ENCODE measurements at regions not wholly inside any gene's neighbourhood (a gene's known extent, or its start where the extent isn't known, plus 50 kb on each side); places are given as distances from the start of the nearest gene placed in this dataset.
"Not testable (repeated sequence)": the region's sequence is repeated elsewhere in the genome, so short reads cannot be mapped to it uniquely, and the experiment has no call there.

GRCh38 chr2:89828961-89829631 is 1137.6 kb downstream of the RPIA start:
- H3K9me3 ChIP-seq: peaks cover 0 to 22% (median 19%) of the 10 kb centered on the region in 4 donors
- H3K27ac ChIP-seq; H3K4me1 ChIP-seq; H3K27me3 ChIP-seq; DNase-seq; H3K36me3 ChIP-seq; H3K4me3 ChIP-seq; intact Hi-C loops (cut with DNase I; ENCODE audit: low total_unique reads): not testable (repeated sequence)
- 55 to 64% (median 57%) methylated on average over 8 of the region's 8 CpGs for WGBS, 5 donors

GRCh38 chr2:89829828-89830227 is 1138.4 kb downstream of the RPIA start:
- no peak overlapping the region for H3K4me3 ChIP-seq
- 70 to 80% (median 74%) methylated on average over 6 of the region's 6 CpGs for WGBS, 5 donors
- intact Hi-C loops (cut with DNase I; ENCODE audit: low total_unique reads): no loop called here
- H3K4me1 ChIP-seq: no peaks in the 10 kb centered on the region
- TF ChIP-seq EP300 (IDR thresholded peaks at IDR 0.05): no peak
- TF ChIP-seq POLR2AphosphoS5 (IDR thresholded peaks at IDR 0.05): no peak
- no peak for TF ChIP-seq POLR2A (IDR thresholded peaks at IDR 0.05)
- TF ChIP-seq CTCF (IDR thresholded peaks at IDR 0.05): no peak
- no peaks in the 10 kb centered on the region for H3K27me3 ChIP-seq
- no peak overlapping the region for H3K27ac ChIP-seq
- no peaks in the 10 kb centered on the region for H3K36me3 ChIP-seq
- DNase-seq: no peak
- H3K9me3 ChIP-seq: peaks cover 0 to 20% (median 16%) of the 10 kb centered on the region in 4 donors

GRCh38 chr2:89830341-89831218 is 1139.1 kb downstream of the RPIA start:
- DNase-seq; H3K27me3 ChIP-seq; H3K36me3 ChIP-seq; H3K4me1 ChIP-seq; H3K27ac ChIP-seq; H3K4me3 ChIP-seq; intact Hi-C loops (cut with DNase I; ENCODE audit: low total_unique reads): not testable (repeated sequence)
- H3K9me3 ChIP-seq: peaks cover 0 to 21% (median 12%) of the 10 kb centered on the region in 4 donors
- WGBS, 5 donors: 63 to 69% (median 68%) methylated on average over 14 of the region's 14 CpGs

DNA sequence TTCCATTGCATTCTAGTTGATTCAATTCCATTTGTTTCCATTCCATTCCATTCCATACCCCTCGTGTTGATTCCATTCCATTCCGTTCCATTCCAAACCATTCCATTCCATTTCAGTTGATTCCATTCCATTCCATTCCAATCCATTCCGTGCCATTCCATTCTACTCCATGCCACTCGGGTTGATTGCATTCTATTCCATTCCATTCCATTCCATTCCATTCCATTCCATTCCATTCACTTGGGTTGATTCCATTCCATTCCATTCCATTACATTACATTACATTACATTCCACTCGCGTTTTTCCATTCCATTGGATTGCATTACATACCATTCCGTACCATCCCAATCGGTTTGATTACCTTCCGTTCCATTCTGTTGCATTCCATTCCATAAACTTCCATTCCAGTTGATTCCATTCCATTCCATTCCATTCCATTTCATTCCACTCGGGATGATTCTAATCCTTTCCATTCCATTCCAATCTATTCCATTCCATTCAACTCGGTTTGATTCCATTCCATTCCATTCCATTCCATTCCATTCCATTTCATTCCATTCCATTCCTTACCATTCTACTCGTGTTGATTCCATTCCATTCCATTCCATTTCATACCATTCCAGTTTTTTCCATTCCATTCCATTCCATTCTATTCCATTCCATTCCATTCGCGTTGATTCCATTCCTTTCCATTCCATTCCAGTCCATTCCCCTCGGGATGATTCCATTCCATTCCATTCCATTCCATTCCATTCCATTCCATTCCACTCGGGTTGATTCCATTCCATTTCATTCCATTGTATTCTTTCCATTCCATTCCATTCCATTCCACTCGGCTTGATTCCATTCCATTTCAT is 1140.4 kb downstream of the RPIA start:
- TF ChIP-seq POLR2A (IDR thresholded peaks at IDR 0.05) (no peak), EP300 (IDR thresholded peaks at IDR 0.05) (no peak), CTCF (IDR thresholded peaks at IDR 0.05) (no peak), POLR2AphosphoS5 (IDR thresholded peaks at IDR 0.05) (no peak)
- H3K27me3 ChIP-seq: no peaks in the 10 kb centered on the region
- no peaks in the 10 kb centered on the region for H3K4me1 ChIP-seq
- intact Hi-C loops (cut with DNase I; ENCODE audit: low total_unique reads): no loop called here
- no peak overlapping the region for H3K4me3 ChIP-seq
- H3K9me3 ChIP-seq: peaks cover 0 to 26% (median 8%) of the 10 kb centered on the region in 4 donors
- WGBS, 5 donors: 70 to 73% (median 72%) methylated on average over 17 of the region's 17 CpGs
- H3K36me3 ChIP-seq: no peaks in the 10 kb centered on the region
- no peak overlapping the region for H3K27ac ChIP-seq
- peak in 1 of 2 donors; percentile 22 for DNase-seq

GRCh38 chr2:89833116-89833779 is 1141.8 kb downstream of the RPIA start:
- H3K27me3 ChIP-seq: no peaks in the 10 kb centered on the region
- H3K9me3 ChIP-seq: peaks cover 0 to 34% (median 8%) of the 10 kb centered on the region in 4 donors
- no peak overlapping the region for H3K4me3 ChIP-seq
- intact Hi-C loops (cut with DNase I; ENCODE audit: low total_unique reads): no loop called here
- H3K36me3 ChIP-seq: no peaks in the 10 kb centered on the region
- H3K27ac ChIP-seq: no peak overlapping the region
- 68 to 76% (median 74%) methylated on average over 12 of the region's 12 CpGs for WGBS, 5 donors
- H3K4me1 ChIP-seq: no peaks in the 10 kb centered on the region
- DNase-seq: peak in 1 of 2 donors; percentile 20
- TF ChIP-seq POLR2A (IDR thresholded peaks at IDR 0.05): no peak
- TF ChIP-seq EP300 (IDR thresholded peaks at IDR 0.05): no peak
- no peak for TF ChIP-seq CTCF (IDR thresholded peaks at IDR 0.05)
- no peak for TF ChIP-seq POLR2AphosphoS5 (IDR thresholded peaks at IDR 0.05)

All from stomach (tissue), 8 donors.